ENCODE measurements at regions not wholly inside any gene's neighbourhood (a gene's known extent, or its start where the extent isn't known, plus 50 kb on each side); places are given as distances from the start of the nearest gene placed in this dataset.

GRCh38 chr20:1835186-1836035 is 59.8 kb upstream of the SIRPA start:
- in situ Hi-C loops (cut with MboI): no loop called here
- intact Hi-C loops (cut with micrococcal nuclease; ENCODE audit: unreplicated experiment): no loop called here

More at GRCh38 chr20:1835186-1836035, 59.8 kb upstream of the SIRPA start:
- Histone ChIP-seq H3K4me2 (ENCODE audit: control insufficient read depth, insufficient read depth) (no peak overlapping the region), H3K27ac (ENCODE audit: control insufficient read depth, insufficient read depth) (no peak overlapping the region), H3K27me3 (replicated peaks in 1 of 2; ENCODE audit: control insufficient read depth in 2 of 2, insufficient read depth in 2 of 2, low read length in 1 of 2) (peaks cover 0 to 2% of the 10 kb centered on the region in 2 experiments; a peak in 1 of 4 replicates), H3K36me3 (ENCODE audit: control insufficient read depth in 2 of 2, insufficient read depth in 2 of 2, low read length in 1 of 2) (no peaks in the 10 kb centered on the region), H3K79me2 (ENCODE audit: control insufficient read depth, insufficient read depth, low read length) (no peaks in the 10 kb centered on the region), H3K4me3 (no peak overlapping the region), H3K9ac (ENCODE audit: control insufficient read depth, insufficient read depth, low read length) (no peak overlapping the region), H2AFZ (ENCODE audit: control insufficient read depth, low read depth, low read length) (no peak overlapping the region), H3K9me3 (replicated peaks; ENCODE audit: control insufficient read depth, insufficient read depth, low read length) (no peaks in the 10 kb centered on the region), H3K4me1 (ENCODE audit: control insufficient read depth, insufficient read depth, low read length) (peaks cover 2% of the 10 kb centered on the region; the same call in 1 of the 2 replicates), H4K20me1 (ENCODE audit: control insufficient read depth, insufficient read depth) (no peaks in the 10 kb centered on the region)
- WGBS (ENCODE audit: insufficient coverage, insufficient replicate concordance, low lambda C conversion rate, missing lambda C conversion rate): 34% methylated on average over 16 of the region's 16 CpGs
- CTCF ChIA-PET: interaction anchor here (0.9 kb wide), 1 partner anchor 25 kb away, joined by 4 read pairs; no protein-coding TSS in a partner anchor
- no TSS peak for BruUV-seq (replicated peaks)
- FAIRE-seq (no peak), ATAC-seq (no peak), DNase-seq (ENCODE audit: low read depth, low spot score) (no peak)
- TF ChIP-seq ETV6 (conservative IDR thresholded peaks at IDR 0.05 in 1 of 2, IDR thresholded peaks at IDR 0.05 in 1 of 2; ENCODE audit: borderline replicate concordance in 1 of 2, low read depth in 1 of 2) (no peak), RB1 (IDR thresholded peaks at IDR 0.05; ENCODE audit: borderline replicate concordance) (no peak), SP1 (IDR thresholded peaks at IDR 0.05; ENCODE audit: low read depth, low read length) (no peak), USF2 (IDR thresholded peaks at IDR 0.05; ENCODE audit: borderline replicate concordance, low read depth, low read length) (no peak), ZBED1 (IDR thresholded peaks at IDR 0.05; ENCODE audit: borderline replicate concordance) (no peak), RAD21 (IDR thresholded peaks at IDR 0.05; ENCODE audit: insufficient read depth, low read depth, low read length) (no peak), SREBF2 (IDR thresholded peaks at IDR 0.05; ENCODE audit: low read length) (no peak), KAT2A (conservative IDR thresholded peaks at IDR 0.05; ENCODE audit: control insufficient read depth, low read depth, low read length) (no peak), EED (IDR thresholded peaks at IDR 0.05; ENCODE audit: low read depth) (no peak), BCL11A (IDR thresholded peaks at IDR 0.05; ENCODE audit: low read depth, low read length) (no peak), IKZF2 (IDR thresholded peaks at IDR 0.05) (no peak), CEBPZ (IDR thresholded peaks at IDR 0.05; ENCODE audit: low read depth, low read length) (no peak), ZBTB33 (IDR thresholded peaks at IDR 0.05) (no peak), MTA2 (IDR thresholded peaks at IDR 0.05; ENCODE audit: low read depth) (no peak), PKNOX1 (IDR thresholded peaks at IDR 0.05) (no peak), ASH2L (IDR thresholded peaks at IDR 0.05; ENCODE audit: borderline replicate concordance, low read depth) (no peak), HDAC6 (IDR thresholded peaks at IDR 0.05; ENCODE audit: unreplicated experiment) (no peak), ZNF274 (IDR thresholded peaks at IDR 0.05; ENCODE audit: insufficient read depth, insufficient read length) (no peak)
- RAD21 ChIA-PET (ENCODE audit: unreplicated experiment): no interaction called here
- SMC1A ChIA-PET (ENCODE audit: uncharacterized antibody, unreplicated experiment): interaction anchor here (1.2 to 1.9 kb wide), 2 partner anchors 24 to 33 kb away, joined by 3 to 5 read pairs; no protein-coding TSS in a partner anchor
- POLR2A ChIA-PET: no interaction called here

Measured in GM12878 (cell line).